Adrenal gland (tissue), 5 donors: ENCODE measurements at regions not wholly inside any gene's neighbourhood (a gene's known extent, or its start where the extent isn't known, plus 50 kb on each side); places are given as distances from the start of the nearest gene placed in this dataset.

Experiments
- CTCF ChIP-seq, 6 experiments: fragments of 450-650 bp in 4 of 6; fragments of 200-600 bp in 2 of 6; sonication (generic) in 1 of 6; IDR thresholded peaks; 1 replicate in 5 of 6; 2 replicates in 1 of 6; pipeline versions ENCODE4 v1.5.1 to v1.8.0; 2016 to 2021; ENCODE audit warnings: antibody characterized with exemption in 6 of 6, mild to moderate bottlenecking in 2 of 6, moderate library complexity in 1 of 6
- POLR2A ChIP-seq, 2 donors: fragments of 450-650 bp; IDR thresholded peaks; one replicate each; pipeline ENCODE4 v1.6.1; 2017; ENCODE audit warnings: antibody characterized with exemption in 2 of 2, mild to moderate bottlenecking in 2 of 2, moderate library complexity in 1 of 2
- donor health status: DM: no; HTN: no; CAD: no.

- no peak for TF ChIP-seq CTCF (IDR thresholded peaks at IDR 0.05)
- no peak for TF ChIP-seq POLR2A (IDR thresholded peaks at IDR 0.05)
Measured at GRCh38 chr11:27763736-27764135, 63.5 kb upstream of the BDNF start.
